HFF-Myc (cell line): ENCODE measurements at regions not wholly inside any gene's neighbourhood (a gene's known extent, or its start where the extent isn't known, plus 50 kb on each side); places are given as distances from the start of the nearest gene placed in this dataset.

Experiments used
- DNase-seq: peaks from one replicate; pipeline ENCODE4 v3.0.0-alpha.2; 2011; ENCODE audit warnings: low read depth; ENCODE audit errors: extremely low read depth
- H3K4me3 ChIP-seq: replicated peaks from 2 replicates; pipeline ENCODE4 v1.5.1; 2011; ENCODE audit warnings: low read depth, mild to moderate bottlenecking, control low read depth, low read length
- TF ChIP-seq, protein P1 (sequence below): IDR thresholded peaks from 2 replicates; pipeline ENCODE4 v1.5.1; 2012; ENCODE audit warnings: mild to moderate bottlenecking, low read depth, low read length, control low read depth; ENCODE audit errors: missing control alignments

DNA sequence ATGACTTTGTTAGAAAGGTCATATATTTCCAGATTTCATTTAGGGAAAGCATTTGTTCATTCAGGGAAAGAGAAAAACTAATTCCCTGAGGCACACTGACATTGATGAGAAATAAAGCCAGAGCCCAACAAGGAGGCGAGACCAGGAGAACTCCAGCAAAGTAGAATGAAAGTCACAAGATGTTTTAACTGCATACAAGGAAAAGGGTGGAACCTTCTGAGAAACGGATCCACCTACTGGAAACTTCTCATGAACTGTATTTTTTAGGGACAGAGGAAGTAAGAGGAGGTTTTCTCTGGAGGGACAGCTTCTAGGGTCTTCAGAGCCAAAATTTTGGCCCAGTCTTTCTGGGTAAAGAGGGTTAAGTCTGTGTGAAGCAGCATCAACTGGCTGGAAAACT, 548.2 kb upstream of the PIK3C3 start:
- no peak for DNase-seq
- no peak overlapping the region for H3K4me3 ChIP-seq
- TF ChIP-seq, protein P1, sequence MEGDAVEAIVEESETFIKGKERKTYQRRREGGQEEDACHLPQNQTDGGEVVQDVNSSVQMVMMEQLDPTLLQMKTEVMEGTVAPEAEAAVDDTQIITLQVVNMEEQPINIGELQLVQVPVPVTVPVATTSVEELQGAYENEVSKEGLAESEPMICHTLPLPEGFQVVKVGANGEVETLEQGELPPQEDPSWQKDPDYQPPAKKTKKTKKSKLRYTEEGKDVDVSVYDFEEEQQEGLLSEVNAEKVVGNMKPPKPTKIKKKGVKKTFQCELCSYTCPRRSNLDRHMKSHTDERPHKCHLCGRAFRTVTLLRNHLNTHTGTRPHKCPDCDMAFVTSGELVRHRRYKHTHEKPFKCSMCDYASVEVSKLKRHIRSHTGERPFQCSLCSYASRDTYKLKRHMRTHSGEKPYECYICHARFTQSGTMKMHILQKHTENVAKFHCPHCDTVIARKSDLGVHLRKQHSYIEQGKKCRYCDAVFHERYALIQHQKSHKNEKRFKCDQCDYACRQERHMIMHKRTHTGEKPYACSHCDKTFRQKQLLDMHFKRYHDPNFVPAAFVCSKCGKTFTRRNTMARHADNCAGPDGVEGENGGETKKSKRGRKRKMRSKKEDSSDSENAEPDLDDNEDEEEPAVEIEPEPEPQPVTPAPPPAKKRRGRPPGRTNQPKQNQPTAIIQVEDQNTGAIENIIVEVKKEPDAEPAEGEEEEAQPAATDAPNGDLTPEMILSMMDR, result no peak

DNA sequence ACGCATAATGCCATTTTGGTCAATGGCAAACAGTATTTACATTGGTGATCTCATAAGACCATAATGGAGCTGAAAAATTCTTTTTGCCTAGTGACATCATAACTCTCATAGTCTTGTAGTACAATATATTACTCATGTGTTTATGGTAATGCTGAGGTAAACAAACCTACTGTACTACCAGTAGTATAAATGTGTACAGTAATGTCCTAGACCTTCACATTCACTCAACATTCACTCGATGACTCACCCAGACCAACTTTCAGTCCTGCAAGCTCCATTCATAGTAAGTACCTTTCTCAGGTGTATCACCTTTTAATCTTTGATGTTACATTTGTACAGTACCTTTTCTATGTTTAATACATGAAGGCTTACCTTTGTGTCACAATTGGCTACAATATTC, 558.2 kb upstream of the PIK3C3 start:
- TF ChIP-seq, protein P1, result no peak
- DNase-seq, result no peak
- H3K4me3 ChIP-seq, result no peak overlapping the region

DNA sequence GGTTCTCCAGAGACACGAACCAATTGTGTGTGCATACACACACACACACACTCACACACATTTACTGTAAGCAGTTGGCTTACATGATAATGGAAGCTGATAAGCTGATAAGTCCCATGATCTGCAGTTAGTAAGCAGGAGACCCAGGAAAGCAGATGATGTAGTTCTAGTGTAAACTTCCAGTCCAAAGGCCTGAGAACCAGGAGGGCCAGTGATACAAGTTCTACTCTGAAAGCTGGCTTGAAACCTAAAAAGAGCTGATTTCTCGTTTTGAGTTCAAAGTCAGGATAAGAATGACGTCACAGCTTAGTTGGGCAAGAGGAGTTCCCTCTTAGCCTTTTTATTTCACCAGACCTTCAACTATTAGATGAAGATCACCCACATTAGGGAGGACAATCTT, 558.8 kb upstream of the PIK3C3 start:
- no peak overlapping the region for H3K4me3 ChIP-seq
- TF ChIP-seq, protein P1, result no peak
- DNase-seq, result no peak

DNA sequence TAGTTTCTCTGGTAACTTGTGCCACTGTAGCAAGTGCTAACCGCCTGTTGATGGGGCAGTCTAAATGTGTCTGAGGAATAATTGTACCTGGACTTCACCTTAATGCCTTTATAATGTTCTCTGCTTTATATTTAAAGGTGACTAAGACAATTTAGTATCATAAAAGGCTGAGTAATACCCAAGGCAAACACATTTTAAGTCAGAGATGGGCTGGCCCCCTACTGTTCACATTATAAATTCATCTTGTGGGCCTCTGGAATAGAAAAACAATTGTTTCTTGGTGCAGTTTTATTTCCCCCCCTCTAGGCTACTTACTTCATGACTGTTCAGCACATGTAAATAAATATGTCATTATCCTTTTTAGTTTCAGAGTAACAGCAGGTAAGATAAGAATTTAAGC, 559.3 kb upstream of the PIK3C3 start:
- TF ChIP-seq, protein P1, result no peak
- DNase-seq, result no peak
- H3K4me3 ChIP-seq, result no peak overlapping the region

DNA sequence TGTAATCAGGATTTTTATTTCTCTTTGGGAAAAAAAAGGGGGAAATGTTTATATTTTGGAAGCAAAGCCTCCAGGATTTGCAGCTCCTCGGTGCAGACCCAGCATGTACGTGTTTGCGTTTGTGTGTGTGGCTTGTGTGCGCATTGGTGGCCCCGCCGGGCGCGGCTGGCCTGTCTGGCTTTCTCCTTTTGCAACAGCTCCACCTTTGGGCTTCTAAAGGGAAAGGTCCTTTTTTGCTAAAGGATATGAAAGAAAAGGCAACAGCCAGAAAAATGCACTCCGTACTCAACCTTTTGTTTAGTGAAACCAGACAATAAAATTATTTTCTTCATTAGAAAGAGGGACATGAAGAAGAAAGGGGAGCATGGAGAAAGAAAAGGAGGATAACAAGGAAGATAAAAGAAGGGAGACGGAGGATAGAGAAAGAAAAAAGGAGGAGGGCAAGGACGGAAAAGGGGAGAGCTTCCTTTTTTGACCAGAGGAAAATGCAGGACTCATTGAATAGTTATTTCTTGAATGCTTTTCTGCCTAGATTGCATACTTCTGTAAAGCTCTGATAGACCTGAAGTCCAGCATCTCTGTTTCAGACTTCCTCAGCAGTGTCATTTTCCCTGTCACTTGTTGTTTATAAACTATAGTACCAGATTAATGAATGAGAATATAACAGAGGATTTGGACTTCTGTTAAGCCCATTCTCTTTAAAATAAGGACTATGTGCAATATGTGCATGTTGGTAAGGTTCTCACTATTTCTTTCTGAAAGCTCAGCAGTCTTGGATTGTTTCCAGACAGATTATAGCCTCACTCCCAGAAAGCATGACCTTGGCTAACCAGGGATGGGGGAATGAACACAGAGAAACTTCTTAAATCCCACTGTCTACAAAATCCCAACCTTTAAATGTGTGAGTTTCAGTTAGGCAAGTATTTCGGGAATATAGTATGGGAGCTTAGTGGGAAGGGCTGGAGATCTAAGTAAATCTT, 563.1 kb upstream of the PIK3C3 start:
- H3K4me3 ChIP-seq, result no peak overlapping the region
- TF ChIP-seq, protein P1, result peak; percentile 27
- DNase-seq, result no peak

DNA sequence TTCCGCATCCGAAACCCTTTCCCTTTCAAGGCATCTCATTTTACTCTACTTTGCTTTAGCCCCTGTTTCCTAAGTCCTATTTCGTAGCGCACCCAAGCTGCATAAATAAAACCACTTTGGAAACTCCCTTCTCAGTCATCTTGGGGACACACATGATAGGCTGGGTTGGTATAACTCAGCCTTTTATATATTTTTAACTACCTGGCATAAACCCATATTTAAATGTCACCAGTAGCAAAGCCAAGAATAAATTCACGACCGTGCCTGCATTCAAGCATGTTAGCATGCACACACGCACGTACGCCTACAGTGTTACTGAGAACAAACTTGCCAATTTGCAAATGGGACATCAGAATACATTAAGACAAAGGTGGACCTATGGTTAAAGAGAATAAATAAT, 564.7 kb upstream of the PIK3C3 start:
- TF ChIP-seq, protein P1, result no peak
- no peak for DNase-seq
- H3K4me3 ChIP-seq, result no peak overlapping the region
